SK-N-MC (cell line): ENCODE measurements at regions not wholly inside any gene's neighbourhood (a gene's known extent, or its start where the extent isn't known, plus 50 kb on each side); places are given as distances from the start of the nearest gene placed in this dataset.

Experiments
- DNase-seq: peaks from one replicate; pipeline ENCODE4 v3.0.0-alpha.2; 2011; ENCODE audit warnings: low read depth, low spot score
- H3K27ac ChIP-seq: fragments of 200-600 bp; sonication (generic); 2 replicates; pipeline ENCODE4 v1.5.1; 2016; ENCODE audit warnings: mixed run types
- H3K36me3 ChIP-seq: fragments of 200-600 bp; sonication (generic); 2 replicates; pipeline ENCODE4 v1.6.1; 2017; ENCODE audit warnings: antibody characterized with exemption, low read length, mixed read lengths; ENCODE audit not compliant: insufficient read depth
- H3K4me3 ChIP-seq: fragments of 200-600 bp; sonication (generic); 2 replicates; pipeline ENCODE4 v1.5.1; 2016
- H3K9ac ChIP-seq: fragments of 200-600 bp; sonication (generic); 2 replicates; pipeline ENCODE4 v1.8.0; 2017; ENCODE audit warnings: mixed run types, mixed read lengths; ENCODE audit not compliant: insufficient read length
- H3K9me3 ChIP-seq: fragments of 200-600 bp; sonication (generic); 2 replicates; pipeline ENCODE4 v1.6.1; 2017; ENCODE audit warnings: low read depth, mild to moderate bottlenecking, antibody characterized with exemption, low read length, moderate library complexity, mixed read lengths
- EZH2 ChIP-seq: fragments of 200-600 bp; sonication (generic); IDR thresholded peaks from one replicate; pipeline ENCODE4 v1.6.1; 2017; ENCODE audit warnings: antibody characterized with exemption
- FOXP2 ChIP-seq: optimal IDR thresholded peaks from 2 replicates; pipeline ENCODE3; 2011; ENCODE audit warnings: mild to moderate bottlenecking, moderate library complexity; ENCODE audit not compliant: insufficient read depth; ENCODE audit errors: extremely low read length, control extremely low read depth
- POLR2AphosphoS5 ChIP-seq: IDR thresholded peaks from 2 replicates; pipeline ENCODE4 v1.6.1; 2012; ENCODE audit warnings: mild to moderate bottlenecking, low read depth, low read length, borderline replicate concordance

- Histone ChIP-seq H3K9ac (no peak overlapping the region), H3K9me3 (no peaks in the 10 kb centered on the region), H3K27ac (no peak overlapping the region), H3K36me3 (no peaks in the 10 kb centered on the region), H3K4me3 (no peak overlapping the region)
- DNase-seq: no peak
- no peak for TF ChIP-seq FOXP2
- TF ChIP-seq EZH2: no peak
- no peak for TF ChIP-seq POLR2AphosphoS5
Observed at GRCh38 chr13:47521890-47522487, 479.1 kb downstream of the SUCLA2 start.

- Histone ChIP-seq H3K36me3 (no peaks in the 10 kb centered on the region), H3K27ac (no peak overlapping the region), H3K9ac (no peak overlapping the region), H3K4me3 (no peak overlapping the region), H3K9me3 (no peaks in the 10 kb centered on the region)
- no peak for DNase-seq
- no peak for TF ChIP-seq FOXP2
- TF ChIP-seq EZH2: no peak
- TF ChIP-seq POLR2AphosphoS5: no peak
Observed at GRCh38 chr13:47519626-47520025, 481.4 kb downstream of the SUCLA2 start.

- no peak for DNase-seq
- Histone ChIP-seq H3K9ac (no peak overlapping the region), H3K9me3 (no peaks in the 10 kb centered on the region), H3K4me3 (no peak overlapping the region), H3K36me3 (no peaks in the 10 kb centered on the region), H3K27ac (no peak overlapping the region)
- TF ChIP-seq FOXP2 (no peak), EZH2 (no peak), POLR2AphosphoS5 (no peak)
Observed at GRCh38 chr13:47518530-47518929, 482.5 kb downstream of the SUCLA2 start.

- TF ChIP-seq EZH2 (no peak), POLR2AphosphoS5 (no peak), FOXP2 (no peak)
- H3K9ac ChIP-seq: no peak overlapping the region
- H3K9me3 ChIP-seq: no peaks in the 10 kb centered on the region
- DNase-seq: no peak
- no peaks in the 10 kb centered on the region for H3K36me3 ChIP-seq
- no peak overlapping the region for H3K27ac ChIP-seq
- H3K4me3 ChIP-seq: no peak overlapping the region
Observed at GRCh38 chr13:47511647-47512046, 489.4 kb downstream of the SUCLA2 start.

GRCh38 chr13:47508527-47509228, 492.4 kb downstream of the SUCLA2 start:
- H3K9me3 ChIP-seq: no peaks in the 10 kb centered on the region
- H3K27ac ChIP-seq: no peak overlapping the region
- TF ChIP-seq POLR2AphosphoS5 (no peak), EZH2 (no peak), FOXP2 (no peak)
- no peak overlapping the region for H3K9ac ChIP-seq
- H3K36me3 ChIP-seq: no peaks in the 10 kb centered on the region
- DNase-seq: no peak
- no peak overlapping the region for H3K4me3 ChIP-seq

- TF ChIP-seq FOXP2 (no peak), EZH2 (no peak), POLR2AphosphoS5 (no peak)
- DNase-seq: no peak
- no peak overlapping the region for H3K4me3 ChIP-seq
- H3K9me3 ChIP-seq: no peaks in the 10 kb centered on the region
- no peaks in the 10 kb centered on the region for H3K36me3 ChIP-seq
- no peak overlapping the region for H3K9ac ChIP-seq
- H3K27ac ChIP-seq: no peak overlapping the region
Observed at GRCh38 chr13:47503475-47503874, 497.6 kb downstream of the SUCLA2 start.

GRCh38 chr13:47502166-47502565, 498.9 kb downstream of the SUCLA2 start:
- Histone ChIP-seq H3K27ac (no peak overlapping the region), H3K4me3 (no peak overlapping the region), H3K36me3 (no peaks in the 10 kb centered on the region), H3K9me3 (no peaks in the 10 kb centered on the region), H3K9ac (no peak overlapping the region)
- TF ChIP-seq EZH2 (no peak), POLR2AphosphoS5 (no peak), FOXP2 (no peak)
- no peak for DNase-seq

GRCh38 chr13:47499358-47500150, 501.5 kb downstream of the SUCLA2 start:
- H3K27ac ChIP-seq: no peak overlapping the region
- no peak for DNase-seq
- H3K9me3 ChIP-seq: no peaks in the 10 kb centered on the region

More at GRCh38 chr13:47499358-47500150, 501.5 kb downstream of the SUCLA2 start:
- H3K9ac ChIP-seq: no peak overlapping the region
- TF ChIP-seq EZH2 (no peak), POLR2AphosphoS5 (no peak), FOXP2 (no peak)
- no peaks in the 10 kb centered on the region for H3K36me3 ChIP-seq
- H3K4me3 ChIP-seq: no peak overlapping the region
